ENCODE measurements at regions not wholly inside any gene's neighbourhood (a gene's known extent, or its start where the extent isn't known, plus 50 kb on each side); places are given as distances from the start of the nearest gene placed in this dataset.

DNA sequence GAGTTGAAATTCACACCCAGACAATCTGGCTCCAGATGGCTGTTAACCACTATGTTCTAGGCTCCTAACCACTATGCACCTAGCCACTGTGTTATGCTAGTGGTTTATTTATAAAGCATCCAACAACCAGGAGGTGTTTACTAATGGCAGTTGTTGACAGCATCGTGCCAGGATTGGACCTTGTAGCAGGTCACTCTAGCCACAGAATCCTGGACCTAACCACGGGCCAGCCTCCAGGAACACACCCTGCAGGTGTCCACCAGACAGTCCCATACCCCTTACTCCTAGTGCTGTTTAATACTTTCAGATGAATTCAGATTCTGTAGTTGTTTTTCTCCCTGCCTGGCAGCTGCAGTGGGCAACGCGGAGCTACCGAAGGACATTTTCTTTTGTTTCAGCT, 109.4 kb upstream of the MYL2 start:
- peaks cover 15 to 96% (median 30%) of the 10 kb centered on the region in 3 donors for H3K27me3 ChIP-seq
- TF ChIP-seq, protein P1, sequence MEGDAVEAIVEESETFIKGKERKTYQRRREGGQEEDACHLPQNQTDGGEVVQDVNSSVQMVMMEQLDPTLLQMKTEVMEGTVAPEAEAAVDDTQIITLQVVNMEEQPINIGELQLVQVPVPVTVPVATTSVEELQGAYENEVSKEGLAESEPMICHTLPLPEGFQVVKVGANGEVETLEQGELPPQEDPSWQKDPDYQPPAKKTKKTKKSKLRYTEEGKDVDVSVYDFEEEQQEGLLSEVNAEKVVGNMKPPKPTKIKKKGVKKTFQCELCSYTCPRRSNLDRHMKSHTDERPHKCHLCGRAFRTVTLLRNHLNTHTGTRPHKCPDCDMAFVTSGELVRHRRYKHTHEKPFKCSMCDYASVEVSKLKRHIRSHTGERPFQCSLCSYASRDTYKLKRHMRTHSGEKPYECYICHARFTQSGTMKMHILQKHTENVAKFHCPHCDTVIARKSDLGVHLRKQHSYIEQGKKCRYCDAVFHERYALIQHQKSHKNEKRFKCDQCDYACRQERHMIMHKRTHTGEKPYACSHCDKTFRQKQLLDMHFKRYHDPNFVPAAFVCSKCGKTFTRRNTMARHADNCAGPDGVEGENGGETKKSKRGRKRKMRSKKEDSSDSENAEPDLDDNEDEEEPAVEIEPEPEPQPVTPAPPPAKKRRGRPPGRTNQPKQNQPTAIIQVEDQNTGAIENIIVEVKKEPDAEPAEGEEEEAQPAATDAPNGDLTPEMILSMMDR (IDR thresholded peaks at IDR 0.05) = no peak
- TF ChIP-seq POLR2A (IDR thresholded peaks at IDR 0.05) (no peak), POLR2AphosphoS5 (IDR thresholded peaks at IDR 0.05) (no peak), EP300 (IDR thresholded peaks at IDR 0.05) (no peak)
- intact Hi-C loops (cut with DNase I) = loop anchor here (5.0 kb wide), 1 partner anchor 268 kb away; no protein-coding TSS in a partner anchor

DNA sequence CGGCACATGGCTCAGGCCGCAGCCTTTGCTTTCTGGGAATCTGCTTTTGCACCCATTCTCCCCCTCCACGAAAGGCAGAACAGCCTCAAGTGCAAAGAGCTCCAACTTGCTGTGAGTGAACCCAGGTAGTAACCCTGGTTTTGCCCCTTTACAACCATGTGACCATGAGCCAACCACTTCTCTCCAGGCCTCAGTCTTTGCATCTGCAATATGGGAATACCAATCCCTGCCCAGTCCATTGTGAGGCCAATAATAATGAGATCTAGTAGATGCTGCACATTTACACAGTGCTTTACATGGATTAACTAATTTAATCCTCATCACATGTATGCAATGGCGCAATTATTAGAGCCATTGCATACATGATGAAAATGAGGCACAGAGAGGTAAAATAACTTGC, 108.9 kb upstream of the MYL2 start:
- 91 to 94% methylated on average over 4 of the region's 4 CpGs for WGBS, 2 donors

More for the DNA sequence above, 109.4 kb upstream of the MYL2 start:
- 53 to 73% methylated on average over 5 of the region's 5 CpGs for WGBS, 2 donors
- DNase-seq = no peak
- peaks cover 0 to 17% (median 14%) of the 10 kb centered on the region in 4 donors for H3K4me1 ChIP-seq
- no peaks in the 10 kb centered on the region for H3K36me3 ChIP-seq
- H3K9me3 ChIP-seq = no peaks in the 10 kb centered on the region
- H3K4me3 ChIP-seq = no peak overlapping the region
- no peak overlapping the region for H3K27ac ChIP-seq

DNA sequence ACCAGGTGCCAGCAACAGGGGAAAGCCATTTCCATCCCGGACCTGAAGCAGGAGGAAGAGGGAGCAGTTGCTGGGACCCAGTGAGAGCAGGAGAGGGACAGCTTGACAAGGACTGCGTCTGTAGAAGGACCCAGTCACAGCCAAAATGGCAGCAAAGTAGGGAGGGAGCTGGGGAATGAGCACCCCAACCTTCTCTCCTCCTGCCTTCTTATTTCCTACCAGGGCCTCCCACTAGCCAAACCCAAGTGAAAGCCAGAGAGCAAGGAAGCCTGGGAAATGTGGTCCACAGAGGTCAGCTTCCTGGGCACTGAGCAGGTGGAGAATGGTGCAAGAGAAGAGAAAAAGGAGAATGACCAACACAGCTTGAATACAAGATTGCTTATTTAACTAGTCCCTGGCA, 108.5 kb upstream of the MYL2 start:
- intact Hi-C loops (cut with DNase I) = loop anchor here (5.0 kb wide), 1 partner anchor 268 kb away; no protein-coding TSS in a partner anchor

More for the DNA sequence above, 108.9 kb upstream of the MYL2 start:
- Histone ChIP-seq H3K4me3 (no peak overlapping the region), H3K27me3 (peaks cover 13 to 96% (median 27%) of the 10 kb centered on the region in 3 donors), H3K27ac (no peak overlapping the region), H3K4me1 (peaks cover 0 to 12% (median 10%) of the 10 kb centered on the region in 4 donors), H3K36me3 (no peaks in the 10 kb centered on the region), H3K9me3 (no peaks in the 10 kb centered on the region)
- TF ChIP-seq, protein P1 (IDR thresholded peaks at IDR 0.05) = no peak
- TF ChIP-seq EP300 (IDR thresholded peaks at IDR 0.05) (no peak), POLR2AphosphoS5 (IDR thresholded peaks at IDR 0.05) (no peak), POLR2A (IDR thresholded peaks at IDR 0.05) (no peak)
- DNase-seq = no peak
- intact Hi-C loops (cut with DNase I) = loop anchor here (5.0 kb wide), 1 partner anchor 268 kb away; no protein-coding TSS in a partner anchor

DNA sequence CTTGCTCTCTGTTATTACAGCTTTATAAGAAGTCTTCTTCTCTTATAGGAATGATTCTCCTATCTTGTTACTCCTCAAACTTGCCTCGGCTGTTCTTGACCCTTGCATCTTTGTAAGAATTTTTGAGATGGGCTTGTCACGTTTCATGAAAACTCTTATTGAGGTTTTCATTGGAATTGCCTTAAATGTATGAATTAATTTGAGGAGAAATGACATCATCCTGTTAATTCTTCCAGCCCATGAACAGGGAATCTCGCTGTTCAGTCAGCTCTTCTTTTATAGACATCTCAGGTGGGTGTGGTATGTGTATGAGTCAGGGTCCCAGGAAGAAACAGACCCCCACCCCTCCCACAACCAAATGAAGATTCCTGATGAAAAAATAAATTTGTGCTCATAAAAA, 107.1 kb upstream of the MYL2 start:
- Histone ChIP-seq H3K4me3 (no peak overlapping the region), H3K27me3 (peaks cover 3 to 90% (median 11%) of the 10 kb centered on the region in 3 donors), H3K27ac (no peak overlapping the region), H3K36me3 (no peaks in the 10 kb centered on the region), H3K9me3 (no peaks in the 10 kb centered on the region), H3K4me1 (no peaks in the 10 kb centered on the region)
- no peak for DNase-seq
- intact Hi-C loops (cut with DNase I) = loop anchor here (5.0 kb wide), 1 partner anchor 270 kb away; no protein-coding TSS in a partner anchor
- TF ChIP-seq POLR2AphosphoS5 (IDR thresholded peaks at IDR 0.05) (no peak), POLR2A (IDR thresholded peaks at IDR 0.05) (no peak), EP300 (IDR thresholded peaks at IDR 0.05) (no peak)
- TF ChIP-seq, protein P1 (IDR thresholded peaks at IDR 0.05) = no peak
- WGBS, 2 donors = 49 to 73% methylated on average over 3 of the region's 3 CpGs

More for the DNA sequence above, 108.5 kb upstream of the MYL2 start:
- H3K4me3 ChIP-seq = no peak overlapping the region
- no peak for TF ChIP-seq EP300 (IDR thresholded peaks at IDR 0.05)
- TF ChIP-seq, protein P1 (IDR thresholded peaks at IDR 0.05) = no peak
- no peak for TF ChIP-seq POLR2A (IDR thresholded peaks at IDR 0.05)
- TF ChIP-seq POLR2AphosphoS5 (IDR thresholded peaks at IDR 0.05) = no peak
- DNase-seq = no peak
- peaks cover 0 to 9% (median 8%) of the 10 kb centered on the region in 4 donors for H3K4me1 ChIP-seq
- H3K36me3 ChIP-seq = no peaks in the 10 kb centered on the region
- H3K27me3 ChIP-seq = peaks cover 13 to 97% (median 23%) of the 10 kb centered on the region in 3 donors
- H3K9me3 ChIP-seq = no peaks in the 10 kb centered on the region
- H3K27ac ChIP-seq = no peak overlapping the region
- WGBS, 2 donors = 78 to 80% methylated on average over 2 of the region's 2 CpGs

Data from sigmoid colon (tissue), 6 donors.